Stomach (tissue), 8 donors: ENCODE measurements at regions not wholly inside any gene's neighbourhood (a gene's known extent, or its start where the extent isn't known, plus 50 kb on each side); places are given as distances from the start of the nearest gene placed in this dataset.

Experiments
- DNase-seq, 2 donors: peaks; one replicate each; pipeline versions ENCODE4 v3.0.0 to v3.0.0-alpha.2; 2013 to 2019
- H3K27ac ChIP-seq, 5 donors: fragments of 200-600 bp in 4 of 5; sonication (generic) in 4 of 5; one replicate each; pipeline ENCODE4 v1.5.1; 2013 to 2019; ENCODE audit warnings: mild to moderate bottlenecking in 1 of 5, moderate library complexity in 1 of 5
- H3K27me3 ChIP-seq, 3 donors: fragments of 200-600 bp; sonication (generic); one replicate each; pipeline ENCODE4 v1.5.1; 2017 to 2019; ENCODE audit warnings: mixed run types in 1 of 3
- H3K36me3 ChIP-seq, 4 donors: fragments of 200-600 bp; sonication (generic); 1 replicate in 3 of 4; 2 replicates in 1 of 4; pipeline ENCODE4 v1.5.1; 2016 to 2019
- H3K4me1 ChIP-seq, 4 donors: fragments of 200-600 bp; sonication (generic); one replicate each; pipeline ENCODE4 v1.5.1; 2016 to 2019
- H3K4me3 ChIP-seq, 4 donors: fragments of 200-600 bp; sonication (generic) in 3 of 4; one replicate each; pipeline ENCODE4 v1.5.1; 2016 to 2019; ENCODE audit warnings: mild to moderate bottlenecking in 1 of 4
- H3K9me3 ChIP-seq, 4 donors: fragments of 200-600 bp; sonication (generic); one replicate each; pipeline ENCODE4 v1.5.1; 2016 to 2019
- CTCF ChIP-seq, 7 experiments: fragments of 450-650 bp in 4 of 7; fragments of 200-600 bp in 3 of 7; sonication (generic) in 3 of 7; IDR thresholded peaks; one replicate each; pipeline ENCODE4 v1.5.1; 2016 to 2019; ENCODE audit warnings: antibody characterized with exemption in 7 of 7, control low read depth in 2 of 7, mild to moderate bottlenecking in 1 of 7
- EP300 ChIP-seq: sonication (generic); formaldehyde crosslinking; IDR thresholded peaks from one replicate; pipeline ENCODE4 v1.6.1; 2017; ENCODE audit warnings: antibody characterized with exemption
- POLR2A ChIP-seq, 4 donors: fragments of 450-650 bp; IDR thresholded peaks; one replicate each; pipeline ENCODE4 v1.6.1; 2016; ENCODE audit warnings: antibody characterized with exemption in 4 of 4, control low read depth in 2 of 4, mild to moderate bottlenecking in 1 of 4, moderate library complexity in 1 of 4
- POLR2AphosphoS5 ChIP-seq, 3 donors: sonication (generic); formaldehyde crosslinking; IDR thresholded peaks; one replicate each; pipeline ENCODE4 v1.6.1; 2016; ENCODE audit warnings: antibody characterized with exemption in 3 of 3
- WGBS, 5 donors: extraction: QIAGEN DNeasy Blood & Tissue Kit in 3 of 5; methylation state at CpG; one replicate each; pipeline versions ENCODE4 v1.1.5 to v1.1.7; 2013 to 2018; 5-methylcytosine and 5-hydroxymethylcytosine counted together
- intact Hi-C: fragments of 100-400 bp; cut with DNase I; formaldehyde crosslinking; loops from one replicate; pipeline ENCODE4 v1.15.1; 2023; ENCODE audit warnings: low total_unique reads
- donor health status: healthy with polysubstance abuse.
- donor health status: Bipolar disorder and iron deficiency.
- donor health status: healthy.

- H3K36me3 ChIP-seq, result no peaks in the 10 kb centered on the region
- H3K27me3 ChIP-seq, result no peaks in the 10 kb centered on the region
- H3K27ac ChIP-seq, result no peak overlapping the region
- TF ChIP-seq POLR2AphosphoS5 (IDR thresholded peaks at IDR 0.05) (no peak), CTCF (IDR thresholded peaks at IDR 0.05) (no peak), EP300 (no peak), POLR2A (IDR thresholded peaks at IDR 0.05) (no peak)
- DNase-seq, result no peak
- no peak overlapping the region for H3K4me3 ChIP-seq
- no peaks in the 10 kb centered on the region for H3K4me1 ChIP-seq
- WGBS, 5 donors, result 49 to 65% (median 61%) methylated on average over 2 of the region's 2 CpGs
- H3K9me3 ChIP-seq, result peaks cover 0 to 18% (median 4%) of the 10 kb centered on the region in 4 donors
- intact Hi-C loops, result no loop called here
Observed at GRCh38 chr5:28517691-28518090, 1479.3 kb upstream of the CDH9 start.

- H3K4me3 ChIP-seq, result no peak overlapping the region
- H3K9me3 ChIP-seq, result peaks cover 0 to 18% (median 4%) of the 10 kb centered on the region in 4 donors
- no peak overlapping the region for H3K27ac ChIP-seq
- TF ChIP-seq POLR2AphosphoS5 (IDR thresholded peaks at IDR 0.05), result no peak
- TF ChIP-seq CTCF (IDR thresholded peaks at IDR 0.05), result no peak
- TF ChIP-seq POLR2A (IDR thresholded peaks at IDR 0.05), result no peak
- no peak for TF ChIP-seq EP300
- 24 to 42% (median 36%) methylated on average over 4 of the region's 4 CpGs for WGBS, 5 donors
- intact Hi-C loops, result no loop called here
- no peak for DNase-seq
- H3K36me3 ChIP-seq, result no peaks in the 10 kb centered on the region
- H3K4me1 ChIP-seq, result no peaks in the 10 kb centered on the region
- no peaks in the 10 kb centered on the region for H3K27me3 ChIP-seq
Observed at GRCh38 chr5:28516722-28517121, 1478.3 kb upstream of the CDH9 start.

GRCh38 chr5:28512648-28513047 is 1474.3 kb upstream of the CDH9 start:
- intact Hi-C loops, result no loop called here
- no peak overlapping the region for H3K4me3 ChIP-seq
- no peak for DNase-seq
- 40 to 66% (median 48%) methylated on average over 4 of the region's 4 CpGs for WGBS, 5 donors
- H3K4me1 ChIP-seq, result no peaks in the 10 kb centered on the region
- no peaks in the 10 kb centered on the region for H3K36me3 ChIP-seq
- no peaks in the 10 kb centered on the region for H3K27me3 ChIP-seq
- peaks cover 0 to 9% (median 4%) of the 10 kb centered on the region in 4 donors for H3K9me3 ChIP-seq
- H3K27ac ChIP-seq, result no peak overlapping the region
- no peak for TF ChIP-seq POLR2AphosphoS5 (IDR thresholded peaks at IDR 0.05)
- no peak for TF ChIP-seq POLR2A (IDR thresholded peaks at IDR 0.05)
- no peak for TF ChIP-seq CTCF (IDR thresholded peaks at IDR 0.05)
- TF ChIP-seq EP300, result no peak

GRCh38 chr5:28505121-28505520 is 1466.7 kb upstream of the CDH9 start:
- Histone ChIP-seq H3K36me3 (no peaks in the 10 kb centered on the region), H3K27ac (no peak overlapping the region), H3K4me1 (no peaks in the 10 kb centered on the region), H3K4me3 (no peak overlapping the region), H3K9me3 (peaks cover 0 to 21% (median 4%) of the 10 kb centered on the region in 4 donors), H3K27me3 (no peaks in the 10 kb centered on the region)
- 50 to 69% (median 62%) methylated on average over 1 of the region's 1 CpG for WGBS, 5 donors
- no peak for DNase-seq
- intact Hi-C loops, result no loop called here
- TF ChIP-seq CTCF (IDR thresholded peaks at IDR 0.05), result no peak
- TF ChIP-seq POLR2A (IDR thresholded peaks at IDR 0.05), result no peak
- no peak for TF ChIP-seq EP300
- TF ChIP-seq POLR2AphosphoS5 (IDR thresholded peaks at IDR 0.05), result no peak
